Esophagus mucosa (tissue), 1 donor: ENCODE measurements at regions not wholly inside any gene's neighbourhood (a gene's known extent, or its start where the extent isn't known, plus 50 kb on each side); places are given as distances from the start of the nearest gene placed in this dataset.
A peak's percentile ranks its signal among the peaks of the same experiment; 100 is the strongest.

Experiments used
- ATAC-seq: fragments of 200-7000 bp; cut with Tn5 transposase; one replicate; pipeline ENCODE4 v1.9.1; 2020
- donor health status: DM: yes; HTN: yes; CAD: no.

- peak; percentile 39 for ATAC-seq
These were observed 54.0 kb upstream of the STMND1 start for GRCh38 chr6:17047889-17048288.

DNA sequence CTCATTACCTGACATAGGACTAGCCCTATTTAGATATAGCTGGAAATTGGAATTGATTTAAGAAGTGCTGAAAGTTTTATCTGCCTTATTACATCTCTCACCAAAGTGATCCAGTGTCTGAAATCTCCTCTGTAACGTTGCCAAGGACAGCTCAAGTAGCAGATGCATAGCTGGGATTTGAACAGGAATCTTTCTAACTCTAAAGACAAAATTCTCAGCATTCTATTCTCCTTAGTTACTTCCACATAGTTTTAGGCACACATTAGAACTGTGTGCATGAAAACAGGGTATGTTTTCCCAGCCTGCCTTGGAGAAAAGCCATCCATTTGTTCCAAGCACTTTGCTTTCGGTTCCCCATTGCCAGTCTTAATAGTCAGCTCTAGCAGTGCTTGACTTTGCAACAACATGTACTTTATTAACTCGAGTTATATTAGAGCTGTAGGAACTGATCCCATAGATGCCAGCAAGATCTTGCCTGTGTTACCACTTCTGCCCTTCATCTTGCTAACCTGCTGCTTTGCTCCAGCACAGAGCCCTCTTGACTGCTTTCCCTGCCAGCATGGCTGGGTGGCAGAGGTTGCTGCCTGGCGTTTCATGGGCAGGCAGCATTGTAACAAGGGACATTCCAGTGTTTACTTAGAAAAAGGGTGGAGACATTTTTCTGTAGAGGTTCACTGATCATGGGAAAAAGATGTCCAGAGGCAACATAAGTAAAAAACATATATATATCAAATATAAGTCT is 56.1 kb upstream of the STMND1 start:
- ATAC-seq, result no peak

GRCh38 chr6:17043148-17043522 is 58.7 kb upstream of the STMND1 start:
- no peak for ATAC-seq

DNA sequence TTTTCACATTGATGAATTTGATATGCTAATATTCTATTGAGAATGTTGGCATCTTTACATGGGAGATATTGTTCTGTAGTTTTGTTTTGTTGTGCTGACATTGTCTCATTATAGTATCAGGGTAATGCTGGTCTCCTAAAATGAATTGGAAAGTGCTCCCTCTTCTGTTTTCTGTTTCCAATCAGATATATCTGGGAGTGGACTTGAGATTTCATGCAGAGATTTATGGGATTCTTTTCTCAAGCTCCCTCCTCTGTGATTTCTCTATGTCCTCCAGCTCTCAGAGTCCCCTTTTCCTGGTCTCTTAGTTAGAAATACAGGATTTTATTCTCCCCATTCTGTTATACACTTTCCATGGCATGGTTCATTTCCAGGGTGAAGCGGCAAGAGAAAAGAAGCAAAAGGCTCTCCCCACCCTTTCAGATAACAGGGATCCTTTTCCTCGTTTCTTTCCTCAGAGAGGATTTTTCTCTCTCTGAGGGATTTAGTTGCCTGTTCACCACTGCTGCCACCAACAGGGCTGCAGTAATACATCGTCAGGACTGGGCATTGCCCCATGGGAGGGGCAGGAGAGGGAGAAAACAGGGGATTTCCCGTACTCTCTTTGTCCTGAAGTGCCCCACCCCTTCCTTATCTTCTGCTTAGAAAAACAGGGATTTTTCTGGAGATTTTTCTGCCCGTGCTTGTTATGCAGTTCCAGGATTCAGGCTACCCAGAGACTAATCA is 59.3 kb upstream of the STMND1 start:
- ATAC-seq, result peak; percentile 83

GRCh38 chr6:17039266-17039665 is 62.6 kb upstream of the STMND1 start:
- ATAC-seq, result no peak

DNA sequence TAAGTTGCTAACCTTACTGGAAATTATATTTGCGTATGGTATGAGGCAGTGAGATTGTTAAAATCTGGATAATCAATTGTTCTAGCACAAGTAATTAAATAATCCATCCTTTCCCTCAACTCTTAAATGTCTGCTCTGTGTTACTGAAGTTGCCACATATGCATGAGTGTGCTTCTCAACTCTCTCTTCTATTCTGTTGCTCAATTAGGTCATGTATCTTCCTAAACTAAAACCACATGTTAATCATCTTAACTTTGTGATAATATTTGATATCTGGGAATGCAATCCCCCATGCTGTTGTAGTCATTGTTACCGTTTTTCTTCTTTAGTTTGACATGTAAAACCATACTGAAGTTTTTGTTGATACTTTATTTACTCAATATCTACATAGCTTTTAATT is 63.5 kb upstream of the STMND1 start:
- no peak for ATAC-seq

- no peak for ATAC-seq
These were observed 65.8 kb upstream of the STMND1 start for GRCh38 chr6:17036065-17036393.

DNA sequence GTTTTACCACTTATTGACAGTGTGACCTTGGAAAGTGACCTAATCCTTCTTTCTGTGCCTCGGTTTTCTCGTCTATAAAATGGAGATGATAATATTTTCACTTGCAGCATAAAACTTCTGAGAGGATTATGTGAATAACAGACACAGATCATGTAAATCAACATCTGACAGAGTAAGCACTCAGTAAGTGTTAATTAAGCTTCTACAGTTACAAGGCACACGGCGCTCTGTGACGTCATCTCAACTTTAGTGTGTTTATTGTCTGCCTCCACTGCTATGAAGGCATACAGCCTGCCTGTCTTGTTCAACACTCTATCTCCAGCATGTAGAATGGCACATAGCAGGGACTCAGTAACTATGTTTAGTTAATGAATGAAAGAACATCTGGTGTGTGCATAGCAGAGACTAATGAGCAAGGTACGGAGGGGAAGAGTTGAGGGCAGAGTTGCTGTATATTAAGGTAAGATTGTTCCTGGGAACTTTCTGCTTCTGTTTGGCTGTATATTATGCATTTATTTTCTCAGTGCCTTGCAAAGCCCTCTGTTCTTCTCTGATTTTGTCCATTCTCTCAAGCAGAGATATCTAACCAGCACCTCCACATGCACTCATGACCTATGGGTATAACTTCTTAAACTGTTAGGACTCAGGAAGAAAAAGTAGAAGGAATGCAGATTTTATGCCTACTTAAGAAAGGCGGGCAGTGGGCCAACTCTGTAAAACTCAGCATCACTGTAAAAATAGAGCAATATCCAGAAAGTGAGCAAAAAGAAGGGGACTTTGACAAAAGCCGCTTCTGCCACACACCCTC is 66.4 kb upstream of the STMND1 start:
- ATAC-seq, result no peak

GRCh38 chr6:17033746-17034145 is 68.1 kb upstream of the STMND1 start:
- ATAC-seq, result no peak

DNA sequence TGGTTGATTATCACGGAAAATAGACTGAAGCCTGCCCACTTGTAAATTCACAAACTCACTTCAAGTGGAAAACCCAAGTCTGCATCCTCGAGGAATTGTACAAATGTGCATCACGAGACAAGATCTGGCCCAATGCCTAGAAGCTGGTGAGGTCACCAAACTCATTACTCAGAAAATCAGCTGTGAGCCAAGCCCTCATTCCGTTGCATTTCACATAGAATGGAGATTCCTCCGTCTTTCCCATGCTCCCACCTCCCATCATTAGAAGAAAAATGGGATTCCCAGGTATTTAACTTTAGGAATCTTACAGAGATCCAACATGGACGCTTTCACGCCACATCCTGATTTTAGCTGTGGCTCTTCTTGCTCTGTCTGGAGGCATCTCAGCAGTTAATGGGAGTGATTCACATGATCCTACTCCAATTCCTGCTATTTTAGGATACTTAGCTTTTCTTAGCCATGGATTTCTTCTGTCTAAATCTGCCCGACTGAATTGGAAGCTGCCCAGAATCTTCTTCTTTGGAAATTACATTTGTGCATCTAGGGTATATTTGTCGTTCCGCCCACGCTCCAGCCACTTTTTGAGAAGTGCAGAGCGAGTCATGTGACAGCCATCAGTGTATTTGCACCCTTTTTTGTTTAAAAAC is 68.7 kb upstream of the STMND1 start:
- ATAC-seq, result peak; percentile 68

DNA sequence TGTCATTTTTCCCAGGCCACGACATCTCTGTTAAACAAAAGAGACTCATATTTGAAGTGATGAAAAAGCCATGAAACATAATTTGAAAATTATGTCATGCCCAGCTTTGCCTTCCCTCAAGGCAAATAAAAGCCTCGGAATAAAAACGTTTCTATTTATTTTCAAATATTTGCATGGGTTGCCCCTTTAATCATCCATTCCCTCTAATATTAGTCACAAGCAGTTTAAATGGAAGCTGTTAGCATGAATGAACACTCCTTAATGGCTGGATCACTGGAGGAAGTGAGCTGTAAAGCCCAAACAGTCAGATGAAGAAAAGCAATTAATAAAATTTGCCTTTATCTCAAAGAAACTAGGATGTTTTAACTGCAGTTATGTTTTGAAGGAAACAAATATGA is 69.3 kb upstream of the STMND1 start:
- ATAC-seq, result peak; percentile 42

GRCh38 chr6:17031961-17032360 is 69.9 kb upstream of the STMND1 start:
- ATAC-seq, result no peak

DNA sequence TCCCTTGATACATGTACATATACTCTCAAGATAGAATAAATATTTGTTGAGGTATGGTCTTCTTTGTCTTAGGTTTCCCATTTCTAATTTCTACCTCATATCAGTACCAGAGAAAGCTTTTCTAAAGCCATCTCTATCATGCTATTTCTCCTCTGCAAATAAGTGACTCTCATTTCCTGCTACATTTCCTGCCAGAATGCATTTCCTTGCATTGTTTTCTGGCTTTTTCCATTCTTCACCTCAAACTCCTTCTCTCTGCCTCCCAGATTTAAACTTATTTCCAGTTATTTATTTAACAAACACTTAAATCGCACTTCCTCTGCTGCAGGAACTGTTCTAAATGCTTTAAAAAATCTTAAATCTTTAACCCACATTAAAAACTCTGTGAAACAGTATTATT is 74.4 kb upstream of the STMND1 start:
- ATAC-seq, result no peak

- ATAC-seq, result no peak
These were observed 79.2 kb upstream of the STMND1 start for GRCh38 chr6:17022604-17023003.

GRCh38 chr6:17021539-17021889 is 80.3 kb upstream of the STMND1 start:
- no peak for ATAC-seq

- peak; percentile 54 for ATAC-seq
These were observed 80.8 kb upstream of the STMND1 start for GRCh38 chr6:17020889-17021538.

- ATAC-seq, result no peak
These were observed 83.4 kb upstream of the STMND1 start for GRCh38 chr6:17018425-17018824.

DNA sequence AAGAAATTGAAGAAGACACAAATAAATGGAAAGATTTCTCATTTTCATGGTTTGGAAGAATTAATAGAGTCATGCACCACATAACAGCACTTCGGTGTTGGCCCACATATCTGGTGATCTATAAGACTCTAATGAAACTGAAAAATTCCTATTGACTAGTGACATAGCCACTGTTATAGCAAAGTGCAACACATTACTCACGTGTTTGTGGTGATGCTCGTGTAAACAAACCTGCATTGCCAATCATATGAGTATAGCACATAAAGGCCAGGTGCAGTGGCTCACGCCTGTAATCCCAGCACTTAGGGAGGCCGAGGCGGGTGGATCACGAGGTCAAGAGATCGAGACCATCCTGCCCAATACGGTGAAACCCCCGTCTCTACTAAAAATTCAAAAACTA is 84.4 kb upstream of the STMND1 start:
- ATAC-seq, result no peak

- peak; percentile 63 for ATAC-seq
These were observed 86.1 kb upstream of the STMND1 start for GRCh38 chr6:17015551-17016381.

DNA sequence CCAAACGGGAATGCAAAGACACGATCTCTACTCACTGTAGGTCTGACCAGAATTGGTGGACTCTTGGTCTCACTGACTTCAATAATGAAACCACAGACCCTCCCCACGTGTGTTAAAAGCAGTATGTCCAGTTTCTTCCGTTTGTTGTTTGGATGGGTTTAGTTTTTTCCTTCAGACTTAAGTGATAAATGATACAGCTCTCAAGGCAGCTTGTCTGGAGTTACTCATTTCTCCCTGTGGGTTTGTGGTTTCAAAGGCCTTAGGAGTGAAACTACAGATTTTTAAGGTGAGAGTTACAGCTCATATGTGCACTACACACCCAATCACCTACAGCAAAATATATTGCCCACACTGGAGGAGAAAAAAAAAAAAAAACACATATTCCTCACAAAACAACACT is 86.7 kb upstream of the STMND1 start:
- ATAC-seq, result no peak

GRCh38 chr6:17013701-17014100 is 88.1 kb upstream of the STMND1 start:
- no peak for ATAC-seq
